SH-SY5Y (cell line): ENCODE measurements at regions not wholly inside any gene's neighbourhood (a gene's known extent, or its start where the extent isn't known, plus 50 kb on each side); places are given as distances from the start of the nearest gene placed in this dataset.

Experiments
- GATA2 ChIP-seq: IDR thresholded peaks from 2 replicates; pipeline ENCODE4 v1.6.1; 2011; ENCODE audit warnings: mild to moderate bottlenecking, low read depth, low read length
- GATA3 ChIP-seq: IDR thresholded peaks from 2 replicates; pipeline ENCODE4 v1.6.1; 2011; ENCODE audit warnings: low read depth, mild to moderate bottlenecking, low read length, moderate library complexity

DNA sequence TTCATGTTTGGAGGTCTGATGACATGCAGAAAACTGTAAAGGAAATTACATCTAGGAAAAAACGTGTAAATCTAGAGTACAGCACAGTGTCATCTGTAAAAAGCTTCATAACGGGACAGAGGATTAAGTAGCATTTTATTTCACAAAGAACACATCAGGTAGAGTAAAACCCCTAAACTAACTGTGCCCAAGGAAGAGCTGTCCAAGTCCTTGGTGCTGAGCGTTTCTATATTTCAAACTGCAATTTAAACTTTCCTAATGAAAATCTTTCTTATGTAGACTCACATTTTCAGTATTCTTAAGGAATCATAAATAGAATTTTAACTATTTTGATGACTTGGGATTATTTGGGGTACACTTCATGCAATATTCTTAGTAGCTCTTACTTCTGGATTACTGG is 646.2 kb downstream of the IPMK start:
- TF ChIP-seq GATA3 (no peak), GATA2 (no peak)
